ENCODE measurements at regions not wholly inside any gene's neighbourhood (a gene's known extent, or its start where the extent isn't known, plus 50 kb on each side); places are given as distances from the start of the nearest gene placed in this dataset.

GRCh38 chr10:31741473-31741872 lies 187.2 kb downstream of the ARHGAP12 start:
- Histone ChIP-seq H2BK120ac (ENCODE audit: low read depth, low read length) (no peak overlapping the region), H3K9me1 (ENCODE audit: insufficient read depth, low read length) (peaks cover 12% of the 10 kb centered on the region), H3K56ac (ENCODE audit: extremely low read depth, insufficient read depth, low read length) (no peak overlapping the region), H3K36me3 (ENCODE audit: control insufficient read depth, insufficient read depth, low read length) (no peaks in the 10 kb centered on the region), H3K23ac (ENCODE audit: low read depth, low read length) (no peak overlapping the region), H3K4me2 (ENCODE audit: low read depth, low read length) (no peak overlapping the region), H4K8ac (ENCODE audit: low read depth in 2 of 2, low read length in 2 of 2) (no peak overlapping the region), H2BK5ac (ENCODE audit: low read depth, low read length, poor library complexity, severe bottlenecking) (no peak overlapping the region), H3K4ac (ENCODE audit: low read depth, low read length) (no peak overlapping the region), H3K27me3 (ENCODE audit: control insufficient read depth, insufficient read depth, low read length) (no peaks in the 10 kb centered on the region), H2BK15ac (ENCODE audit: low read depth, low read length) (no peak overlapping the region), H4K91ac (ENCODE audit: insufficient read depth, low read depth, low read length) (no peak overlapping the region), H3K14ac (replicated peaks; ENCODE audit: low read depth, low read length) (no peak overlapping the region), H4K20me1 (ENCODE audit: insufficient read depth, low read length) (no peaks in the 10 kb centered on the region), H3K4me1 (ENCODE audit: control insufficient read depth, insufficient read depth, low read length) (peaks cover 11% of the 10 kb centered on the region), H2AK9ac (replicated peaks; ENCODE audit: low read depth, low read length, poor library complexity) (no peak overlapping the region), H3K4me3 (ENCODE audit: insufficient read depth, low read depth, low read length) (no peak overlapping the region), H3K18ac (ENCODE audit: low read depth, low read length) (no peak overlapping the region), H3K9me3 (ENCODE audit: control insufficient read depth, insufficient read depth, low read length) (no peaks in the 10 kb centered on the region; the same call in 1 of the 2 replicates), H2AFZ (replicated peaks; ENCODE audit: low read length, poor library complexity) (no peak overlapping the region), H3K9ac (ENCODE audit: low read depth, low read length) (no peak overlapping the region), H3K79me1 (ENCODE audit: low read depth in 1 of 2, low read length in 2 of 2) (no peaks in the 10 kb centered on the region), H2AK5ac (ENCODE audit: low read depth, low read length) (no peak overlapping the region), H3K27ac (ENCODE audit: insufficient read depth, low read length) (no peak overlapping the region), H4K5ac (ENCODE audit: low read depth, low read length) (no peak overlapping the region), H2BK20ac (ENCODE audit: low read depth, low read length) (no peak overlapping the region)
- dilution Hi-C loops (cut with HindIII; ENCODE audit: low sequenced_read_pairs, unreplicated experiment): no loop called here
- in situ Hi-C loops (cut with MboI; ENCODE audit: low sequenced_read_pairs): no loop called here
- POLR2A ChIA-PET (ENCODE audit: unreplicated experiment): no interaction called here
- ATAC-seq (ENCODE audit: low read depth) (no peak), DNase-seq (no peak)
- CTCF ChIA-PET: interaction anchor here (1.5 kb wide), 1 partner anchor 13 kb away, joined by 4 read pairs; no protein-coding TSS in a partner anchor
- intact Hi-C loops (cut with micrococcal nuclease): no loop called here
- no TSS peak for BruUV-seq (replicated peaks)
- no peak for TF ChIP-seq CEBPB (IDR thresholded peaks at IDR 0.05; ENCODE audit: low read depth, low read length)
